ENCODE measurements at regions not wholly inside any gene's neighbourhood (a gene's known extent, or its start where the extent isn't known, plus 50 kb on each side); places are given as distances from the start of the nearest gene placed in this dataset.

- no peak for TF ChIP-seq CTCF (IDR thresholded peaks at IDR 0.05; ENCODE audit: low read depth, low read length)
- TF ChIP-seq MYC (IDR thresholded peaks at IDR 0.05; ENCODE audit: low read depth, low read length), result no peak
- TF ChIP-seq POLR2A (IDR thresholded peaks at IDR 0.05; ENCODE audit: extremely low read depth, insufficient read length), result no peak
These were observed 195.9 kb downstream of the TENT5A start for GRCh38 chr6:81556551-81556950.

Data from NB4 (cell line).